Thyroid gland (tissue), 4 donors: ENCODE measurements at regions not wholly inside any gene's neighbourhood (a gene's known extent, or its start where the extent isn't known, plus 50 kb on each side); places are given as distances from the start of the nearest gene placed in this dataset.
"Not testable (repeated sequence)": the region's sequence is repeated elsewhere in the genome, so short reads cannot be mapped to it uniquely, and the experiment has no call there.

Experiments used
- CTCF ChIP-seq, 6 experiments: fragments of 200-600 bp in 3 of 6; fragments of 450-650 bp in 3 of 6; sonication (generic) in 3 of 6; IDR thresholded peaks; one replicate each; pipeline ENCODE4 v1.5.1; 2016 to 2019; ENCODE audit warnings: antibody characterized with exemption in 6 of 6, mild to moderate bottlenecking in 2 of 6, inconsistent platforms in 1 of 6, moderate library complexity in 1 of 6
- POLR2A ChIP-seq, 2 donors: fragments of 450-650 bp; IDR thresholded peaks; one replicate each; pipeline ENCODE4 v1.6.1; 2017; ENCODE audit warnings: antibody characterized with exemption in 2 of 2, mild to moderate bottlenecking in 2 of 2, moderate library complexity in 1 of 2

- not testable (repeated sequence) for TF ChIP-seq CTCF, POLR2A (IDR thresholded peaks at IDR 0.05)
Measured at GRCh38 chr1:172943138-172943537, 107.6 kb downstream of the TNFSF18 start.
